Ishikawa (cell line): ENCODE measurements at regions not wholly inside any gene's neighbourhood (a gene's known extent, or its start where the extent isn't known, plus 50 kb on each side); places are given as distances from the start of the nearest gene placed in this dataset.

Experiments used
- EGR1 ChIP-seq: IDR thresholded peaks from 2 replicates; pipeline ENCODE4 v1.6.1; 2012
- EP300 ChIP-seq: IDR thresholded peaks from 2 replicates; pipeline ENCODE4 v1.6.1; 2012; ENCODE audit warnings: borderline replicate concordance
- FOXM1 ChIP-seq: IDR thresholded peaks from 2 replicates; pipeline ENCODE4 v1.6.1; 2012; ENCODE audit warnings: low read depth, borderline replicate concordance
- MAX ChIP-seq: IDR thresholded peaks from 2 replicates; pipeline ENCODE4 v1.6.1; 2012
- RAD21 ChIP-seq: IDR thresholded peaks from 2 replicates; pipeline ENCODE4 v1.6.1; 2012; ENCODE audit warnings: low read depth
- REST ChIP-seq: IDR thresholded peaks from 2 replicates; pipeline ENCODE4 v1.6.1; 2012; ENCODE audit warnings: low read depth, mild to moderate bottlenecking
- YY1 ChIP-seq: IDR thresholded peaks from 2 replicates; pipeline ENCODE4 v1.6.1; 2012; ENCODE audit warnings: low read depth

- no peak for TF ChIP-seq EGR1
- no peak for TF ChIP-seq REST
- no peak for TF ChIP-seq YY1
- no peak for TF ChIP-seq RAD21
- no peak for TF ChIP-seq EP300
- no peak for TF ChIP-seq MAX
- TF ChIP-seq FOXM1: no peak
Measured at GRCh38 chr3:177341736-177342419, 144.6 kb upstream of the TBL1XR1 start.
